Liver (tissue), 8 donors: ENCODE measurements at regions not wholly inside any gene's neighbourhood (a gene's known extent, or its start where the extent isn't known, plus 50 kb on each side); places are given as distances from the start of the nearest gene placed in this dataset.

Experiments used
- DNase-seq: peaks from one replicate; pipeline ENCODE4 v3.0.0-alpha.2; 2017; ENCODE audit warnings: low spot score
- H3K27ac ChIP-seq, 2 donors: one replicate each; pipeline ENCODE4 v1.7.0; 2013; ENCODE audit warnings: inconsistent platforms in 2 of 2, low read length in 2 of 2, control low read depth in 1 of 2, low read depth in 1 of 2, mild to moderate bottlenecking in 1 of 2
- H3K27me3 ChIP-seq, 4 donors: one replicate each; pipeline versions ENCODE4 v1.6.1 to v1.7.0; 2013; ENCODE audit warnings: low read length in 3 of 4, inconsistent platforms in 1 of 4, mild to moderate bottlenecking in 1 of 4, moderate library complexity in 1 of 4; ENCODE audit not compliant: control insufficient read depth in 4 of 4, insufficient read depth in 4 of 4
- H3K36me3 ChIP-seq, 4 donors: one replicate each; pipeline versions ENCODE4 v1.6.1 to v1.7.0; 2013; ENCODE audit warnings: low read length in 3 of 4, mild to moderate bottlenecking in 3 of 4, low read depth in 1 of 4, moderate library complexity in 1 of 4; ENCODE audit not compliant: control insufficient read depth in 4 of 4, insufficient read depth in 3 of 4
- H3K4me1 ChIP-seq, 4 donors: one replicate each; pipeline versions ENCODE4 v1.6.1 to v1.7.0; 2013; ENCODE audit warnings: low read length in 3 of 4, mild to moderate bottlenecking in 3 of 4, moderate library complexity in 1 of 4; ENCODE audit not compliant: control insufficient read depth in 4 of 4, insufficient read depth in 4 of 4
- H3K4me3 ChIP-seq, 3 donors: one replicate each; pipeline versions ENCODE4 v1.6.1 to v1.7.0; 2013; ENCODE audit warnings: low read length in 3 of 3, control low read depth in 1 of 3, low read depth in 1 of 3, mild to moderate bottlenecking in 1 of 3
- H3K9ac ChIP-seq, 2 donors: one replicate each; pipeline ENCODE4 v1.7.0; 2013; ENCODE audit warnings: low read length in 2 of 2, mild to moderate bottlenecking in 2 of 2, moderate library complexity in 2 of 2, control low read depth in 1 of 2, low read depth in 1 of 2
- H3K9me3 ChIP-seq, 4 donors: one replicate each; pipeline versions ENCODE4 v1.6.1 to v1.7.0; 2013; ENCODE audit warnings: low read length in 3 of 4; ENCODE audit not compliant: control insufficient read depth in 4 of 4
- EGR1 ChIP-seq, 2 donors: IDR thresholded peaks; 2 replicates each; pipeline ENCODE4 v1.6.1; 2016 to 2018; ENCODE audit warnings: antibody characterized with exemption in 2 of 2, low read depth in 2 of 2
- FOXA1 ChIP-seq: IDR thresholded peaks from 2 replicates; pipeline ENCODE4 v1.6.1; 2016; ENCODE audit warnings: antibody characterized with exemption
- FOXA2 ChIP-seq: IDR thresholded peaks from 2 replicates; pipeline ENCODE4 v1.6.1; 2016; ENCODE audit warnings: antibody characterized with exemption
- GABPA ChIP-seq, 2 donors: IDR thresholded peaks in 1 of 2; conservative IDR thresholded peaks in 1 of 2; 2 replicates each; pipeline ENCODE4 v1.6.1; 2016; ENCODE audit warnings: antibody characterized with exemption in 2 of 2, mild to moderate bottlenecking in 1 of 2, moderate library complexity in 1 of 2
- HNF4A ChIP-seq, 2 donors: conservative IDR thresholded peaks; 2 replicates each; pipeline ENCODE4 v1.6.1; 2016; ENCODE audit warnings: antibody characterized with exemption in 2 of 2, mild to moderate bottlenecking in 2 of 2
- HNF4G ChIP-seq: IDR thresholded peaks from 2 replicates; pipeline ENCODE4 v1.6.1; 2016; ENCODE audit warnings: antibody characterized with exemption
- JUND ChIP-seq, 2 donors: IDR thresholded peaks; 2 replicates each; pipeline ENCODE4 v1.6.1; 2016; ENCODE audit warnings: antibody characterized with exemption in 2 of 2
- NR2F2 ChIP-seq: IDR thresholded peaks from 2 replicates; pipeline ENCODE4 v1.6.1; 2016; ENCODE audit warnings: antibody characterized with exemption
- RAD21 ChIP-seq, 2 donors: IDR thresholded peaks; 2 replicates each; pipeline ENCODE4 v1.6.1; 2016; ENCODE audit warnings: antibody characterized with exemption in 2 of 2, mild to moderate bottlenecking in 2 of 2
- RXRA ChIP-seq, 2 donors: IDR thresholded peaks; 2 replicates each; pipeline ENCODE4 v1.6.1; 2017 to 2018; ENCODE audit warnings: antibody characterized with exemption in 2 of 2, mild to moderate bottlenecking in 1 of 2
- SP1 ChIP-seq: IDR thresholded peaks from 2 replicates; pipeline ENCODE4 v1.6.1; 2018; ENCODE audit warnings: antibody characterized with exemption, mild to moderate bottlenecking
- TAF1 ChIP-seq: conservative IDR thresholded peaks from 2 replicates; pipeline ENCODE4 v1.6.1; 2016; ENCODE audit warnings: antibody characterized with exemption, mild to moderate bottlenecking
- YY1 ChIP-seq: IDR thresholded peaks from 2 replicates; pipeline ENCODE4 v1.6.1; 2016; ENCODE audit warnings: antibody characterized with exemption, mild to moderate bottlenecking
- WGBS: extraction: QIAGEN DNeasy Blood & Tissue Kit; methylation state at CpG from one replicate; pipeline ENCODE4 v1.1.7; 2013; 5-methylcytosine and 5-hydroxymethylcytosine counted together
- TF ChIP-seq, protein P1 (sequence below): fragments of 150-350 bp; IDR thresholded peaks from 2 replicates; pipeline ENCODE4 v1.5.1; 2017; ENCODE audit warnings: improper control_type of control experiment, low read depth, low read length; ENCODE audit not compliant: missing input control
- TF ChIP-seq, protein P2 (sequence below): IDR thresholded peaks from 2 replicates; pipeline ENCODE4 v1.6.1; 2016; ENCODE audit warnings: antibody characterized with exemption
- TF ChIP-seq, protein P3 (sequence below): IDR thresholded peaks from 2 replicates; pipeline ENCODE4 v1.6.1; 2016; ENCODE audit warnings: antibody characterized with exemption
- TF ChIP-seq, protein P4 (sequence below): IDR thresholded peaks from 2 replicates; pipeline ENCODE4 v1.6.1; 2016; ENCODE audit warnings: antibody characterized with exemption
- TF ChIP-seq, protein P5 (sequence below): IDR thresholded peaks from 2 replicates; pipeline ENCODE4 v1.6.1; 2016; ENCODE audit warnings: antibody characterized with exemption, mild to moderate bottlenecking
- donor health status: healthy.
- donor health status: healthy.
- donor health status: healthy.
- donor health status: healthy.
- donor health status: healthy.

DNA sequence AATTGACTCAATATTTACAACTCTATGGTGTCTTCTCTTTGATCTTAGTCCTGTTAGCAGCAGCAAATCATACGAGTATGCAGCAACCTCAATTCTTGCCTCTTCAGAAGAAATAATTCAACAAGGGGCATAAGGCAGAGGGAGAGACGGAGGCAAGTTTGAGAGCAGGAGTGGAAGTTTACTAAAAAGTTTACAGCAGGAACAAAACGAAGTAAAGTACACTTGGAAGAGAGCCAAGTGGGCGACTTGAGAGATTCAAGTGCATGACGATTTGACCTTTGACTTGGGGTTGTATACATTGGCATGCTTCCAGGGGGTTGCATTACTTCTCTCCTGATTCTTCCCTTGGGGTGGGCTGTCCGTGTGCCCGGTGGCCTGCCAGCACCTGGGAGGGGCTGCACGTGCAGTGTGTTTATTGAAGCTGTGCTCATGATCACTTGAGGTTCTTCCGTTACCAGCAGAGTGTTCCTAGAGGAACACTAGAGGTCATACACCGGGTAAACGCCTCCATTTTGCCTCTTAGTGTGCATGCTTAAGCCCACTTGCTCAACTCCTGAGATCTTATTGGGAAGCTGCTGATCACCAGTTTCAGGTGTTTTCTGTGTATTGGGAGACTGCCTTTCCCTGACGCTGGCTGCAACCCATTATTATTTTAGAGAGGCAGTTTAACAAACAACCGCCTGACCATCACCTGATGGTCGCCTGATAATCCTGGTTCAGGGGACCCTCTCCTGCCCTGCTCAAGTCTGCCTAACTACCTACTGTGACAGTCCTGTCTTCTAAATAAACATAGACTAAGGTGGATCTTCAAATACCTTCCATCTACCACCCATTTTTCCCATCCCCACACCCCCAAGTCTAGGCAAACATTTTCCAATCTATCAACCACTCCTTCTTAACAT is 172.4 kb upstream of the MYLIP start:
- no peak overlapping the region for H3K4me3 ChIP-seq
- DNase-seq, result no peak
- no peaks in the 10 kb centered on the region for H3K9me3 ChIP-seq
- H3K9ac ChIP-seq, result no peak overlapping the region
- peaks cover 0 to 4% (median 2%) of the 10 kb centered on the region in 4 donors for H3K4me1 ChIP-seq
- no peaks in the 10 kb centered on the region for H3K36me3 ChIP-seq
- H3K27ac ChIP-seq, result no peak overlapping the region
- TF ChIP-seq, protein P1, sequence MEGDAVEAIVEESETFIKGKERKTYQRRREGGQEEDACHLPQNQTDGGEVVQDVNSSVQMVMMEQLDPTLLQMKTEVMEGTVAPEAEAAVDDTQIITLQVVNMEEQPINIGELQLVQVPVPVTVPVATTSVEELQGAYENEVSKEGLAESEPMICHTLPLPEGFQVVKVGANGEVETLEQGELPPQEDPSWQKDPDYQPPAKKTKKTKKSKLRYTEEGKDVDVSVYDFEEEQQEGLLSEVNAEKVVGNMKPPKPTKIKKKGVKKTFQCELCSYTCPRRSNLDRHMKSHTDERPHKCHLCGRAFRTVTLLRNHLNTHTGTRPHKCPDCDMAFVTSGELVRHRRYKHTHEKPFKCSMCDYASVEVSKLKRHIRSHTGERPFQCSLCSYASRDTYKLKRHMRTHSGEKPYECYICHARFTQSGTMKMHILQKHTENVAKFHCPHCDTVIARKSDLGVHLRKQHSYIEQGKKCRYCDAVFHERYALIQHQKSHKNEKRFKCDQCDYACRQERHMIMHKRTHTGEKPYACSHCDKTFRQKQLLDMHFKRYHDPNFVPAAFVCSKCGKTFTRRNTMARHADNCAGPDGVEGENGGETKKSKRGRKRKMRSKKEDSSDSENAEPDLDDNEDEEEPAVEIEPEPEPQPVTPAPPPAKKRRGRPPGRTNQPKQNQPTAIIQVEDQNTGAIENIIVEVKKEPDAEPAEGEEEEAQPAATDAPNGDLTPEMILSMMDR, result no peak
- TF ChIP-seq NR2F2 (peak; percentile 62), HNF4A (conservative IDR thresholded peaks at IDR 0.05) (peak in 1 of 2 donors; percentile 5), JUND (IDR thresholded peaks at IDR 0.05) (no peak)
- H3K27me3 ChIP-seq, result no peaks in the 10 kb centered on the region
- 36% methylated on average over 14 of the region's 14 CpGs for WGBS

DNA sequence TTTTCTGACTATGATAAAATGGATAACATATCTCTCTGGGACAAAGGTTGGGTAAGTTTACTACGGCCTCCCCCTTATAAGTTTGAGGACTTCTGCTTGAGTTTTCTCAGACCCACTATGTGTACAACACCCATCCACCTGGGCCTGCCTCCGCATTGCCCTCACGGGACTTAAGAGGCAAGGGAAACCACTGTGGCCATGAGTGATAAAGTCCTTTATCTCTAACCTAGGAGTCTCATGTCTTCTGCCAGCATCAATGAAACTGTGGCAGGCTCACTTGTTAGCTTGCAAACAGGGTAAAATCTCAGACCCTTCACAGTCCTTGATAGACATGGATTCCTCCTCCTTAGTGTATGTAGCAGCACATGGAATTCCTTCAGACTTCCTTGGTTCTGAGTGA is 173.4 kb upstream of the MYLIP start:
- H3K4me3 ChIP-seq, result no peak overlapping the region
- no peak overlapping the region for H3K9ac ChIP-seq
- TF ChIP-seq SP1 (no peak), TAF1 (no peak), HNF4A (conservative IDR thresholded peaks at IDR 0.05) (no peak), JUND (IDR thresholded peaks at IDR 0.05) (no peak), EGR1 (IDR thresholded peaks at IDR 0.05; ENCODE audit: low read depth in 2 of 2) (no peak), GABPA (IDR thresholded peaks at IDR 0.05 in 1 of 2, conservative IDR thresholded peaks at IDR 0.05 in 1 of 2) (no peak), NR2F2 (no peak), YY1 (no peak), HNF4G (no peak), FOXA2 (no peak), RXRA (IDR thresholded peaks at IDR 0.05) (no peak), RAD21 (IDR thresholded peaks at IDR 0.05) (no peak), FOXA1 (no peak)
- TF ChIP-seq, protein P2, sequence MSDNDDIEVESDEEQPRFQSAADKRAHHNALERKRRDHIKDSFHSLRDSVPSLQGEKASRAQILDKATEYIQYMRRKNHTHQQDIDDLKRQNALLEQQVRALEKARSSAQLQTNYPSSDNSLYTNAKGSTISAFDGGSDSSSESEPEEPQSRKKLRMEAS, result no peak
- TF ChIP-seq, protein P3, sequence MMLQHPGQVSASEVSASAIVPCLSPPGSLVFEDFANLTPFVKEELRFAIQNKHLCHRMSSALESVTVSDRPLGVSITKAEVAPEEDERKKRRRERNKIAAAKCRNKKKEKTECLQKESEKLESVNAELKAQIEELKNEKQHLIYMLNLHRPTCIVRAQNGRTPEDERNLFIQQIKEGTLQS, result no peak
- TF ChIP-seq, protein P4, sequence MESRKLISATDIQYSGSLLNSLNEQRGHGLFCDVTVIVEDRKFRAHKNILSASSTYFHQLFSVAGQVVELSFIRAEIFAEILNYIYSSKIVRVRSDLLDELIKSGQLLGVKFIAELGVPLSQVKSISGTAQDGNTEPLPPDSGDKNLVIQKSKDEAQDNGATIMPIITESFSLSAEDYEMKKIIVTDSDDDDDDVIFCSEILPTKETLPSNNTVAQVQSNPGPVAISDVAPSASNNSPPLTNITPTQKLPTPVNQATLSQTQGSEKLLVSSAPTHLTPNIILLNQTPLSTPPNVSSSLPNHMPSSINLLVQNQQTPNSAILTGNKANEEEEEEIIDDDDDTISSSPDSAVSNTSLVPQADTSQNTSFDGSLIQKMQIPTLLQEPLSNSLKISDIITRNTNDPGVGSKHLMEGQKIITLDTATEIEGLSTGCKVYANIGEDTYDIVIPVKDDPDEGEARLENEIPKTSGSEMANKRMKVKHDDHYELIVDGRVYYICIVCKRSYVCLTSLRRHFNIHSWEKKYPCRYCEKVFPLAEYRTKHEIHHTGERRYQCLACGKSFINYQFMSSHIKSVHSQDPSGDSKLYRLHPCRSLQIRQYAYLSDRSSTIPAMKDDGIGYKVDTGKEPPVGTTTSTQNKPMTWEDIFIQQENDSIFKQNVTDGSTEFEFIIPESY, result no peak
- TF ChIP-seq, protein P1, result no peak
- TF ChIP-seq, protein P5, sequence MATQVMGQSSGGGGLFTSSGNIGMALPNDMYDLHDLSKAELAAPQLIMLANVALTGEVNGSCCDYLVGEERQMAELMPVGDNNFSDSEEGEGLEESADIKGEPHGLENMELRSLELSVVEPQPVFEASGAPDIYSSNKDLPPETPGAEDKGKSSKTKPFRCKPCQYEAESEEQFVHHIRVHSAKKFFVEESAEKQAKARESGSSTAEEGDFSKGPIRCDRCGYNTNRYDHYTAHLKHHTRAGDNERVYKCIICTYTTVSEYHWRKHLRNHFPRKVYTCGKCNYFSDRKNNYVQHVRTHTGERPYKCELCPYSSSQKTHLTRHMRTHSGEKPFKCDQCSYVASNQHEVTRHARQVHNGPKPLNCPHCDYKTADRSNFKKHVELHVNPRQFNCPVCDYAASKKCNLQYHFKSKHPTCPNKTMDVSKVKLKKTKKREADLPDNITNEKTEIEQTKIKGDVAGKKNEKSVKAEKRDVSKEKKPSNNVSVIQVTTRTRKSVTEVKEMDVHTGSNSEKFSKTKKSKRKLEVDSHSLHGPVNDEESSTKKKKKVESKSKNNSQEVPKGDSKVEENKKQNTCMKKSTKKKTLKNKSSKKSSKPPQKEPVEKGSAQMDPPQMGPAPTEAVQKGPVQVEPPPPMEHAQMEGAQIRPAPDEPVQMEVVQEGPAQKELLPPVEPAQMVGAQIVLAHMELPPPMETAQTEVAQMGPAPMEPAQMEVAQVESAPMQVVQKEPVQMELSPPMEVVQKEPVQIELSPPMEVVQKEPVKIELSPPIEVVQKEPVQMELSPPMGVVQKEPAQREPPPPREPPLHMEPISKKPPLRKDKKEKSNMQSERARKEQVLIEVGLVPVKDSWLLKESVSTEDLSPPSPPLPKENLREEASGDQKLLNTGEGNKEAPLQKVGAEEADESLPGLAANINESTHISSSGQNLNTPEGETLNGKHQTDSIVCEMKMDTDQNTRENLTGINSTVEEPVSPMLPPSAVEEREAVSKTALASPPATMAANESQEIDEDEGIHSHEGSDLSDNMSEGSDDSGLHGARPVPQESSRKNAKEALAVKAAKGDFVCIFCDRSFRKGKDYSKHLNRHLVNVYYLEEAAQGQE, result no peak
- DNase-seq, result no peak
- peaks cover 0 to 4% (median 2%) of the 10 kb centered on the region in 4 donors for H3K4me1 ChIP-seq
- 98% methylated on average over 3 of the region's 3 CpGs for WGBS
- no peaks in the 10 kb centered on the region for H3K27me3 ChIP-seq
- no peaks in the 10 kb centered on the region for H3K36me3 ChIP-seq
- H3K9me3 ChIP-seq, result no peaks in the 10 kb centered on the region
- H3K27ac ChIP-seq, result no peak overlapping the region
